Effector memory CD4-positive, alpha-beta T cell (primary cell): ENCODE measurements at regions not wholly inside any gene's neighbourhood (a gene's known extent, or its start where the extent isn't known, plus 50 kb on each side); places are given as distances from the start of the nearest gene placed in this dataset.

Experiments used
- DNase-seq, 3 donors: peaks; one replicate each; pipeline ENCODE4 v3.0.0-alpha.2; 2020
- H3K27ac ChIP-seq: 2 replicates; pipeline ENCODE4 v1.7.0; 2013; ENCODE audit warnings: mild to moderate bottlenecking, low read length, moderate library complexity; ENCODE audit not compliant: insufficient read depth, poor library complexity, severe bottlenecking
- H3K27me3 ChIP-seq: replicated peaks from 2 replicates; pipeline ENCODE4 v1.7.0; 2013; ENCODE audit warnings: mild to moderate bottlenecking, low read length; ENCODE audit not compliant: insufficient read depth, control insufficient read depth, poor library complexity, severe bottlenecking
- H3K36me3 ChIP-seq: 2 replicates; pipeline ENCODE4 v1.7.0; 2013; ENCODE audit warnings: mild to moderate bottlenecking, low read length, moderate library complexity; ENCODE audit not compliant: control insufficient read depth, insufficient read depth
- H3K4me1 ChIP-seq: 2 replicates; pipeline ENCODE4 v1.7.0; 2013; ENCODE audit warnings: low read length, mild to moderate bottlenecking; ENCODE audit not compliant: control insufficient read depth, insufficient read depth, poor library complexity, severe bottlenecking
- H3K4me3 ChIP-seq: 2 replicates; pipeline ENCODE4 v1.7.0; 2013; ENCODE audit warnings: low read length, low read depth, mild to moderate bottlenecking; ENCODE audit not compliant: insufficient read depth, poor library complexity, severe bottlenecking
- H3K9me3 ChIP-seq: 2 replicates; pipeline ENCODE4 v1.7.0; 2013; ENCODE audit warnings: mild to moderate bottlenecking, low read length, moderate library complexity; ENCODE audit not compliant: control insufficient read depth

DNA sequence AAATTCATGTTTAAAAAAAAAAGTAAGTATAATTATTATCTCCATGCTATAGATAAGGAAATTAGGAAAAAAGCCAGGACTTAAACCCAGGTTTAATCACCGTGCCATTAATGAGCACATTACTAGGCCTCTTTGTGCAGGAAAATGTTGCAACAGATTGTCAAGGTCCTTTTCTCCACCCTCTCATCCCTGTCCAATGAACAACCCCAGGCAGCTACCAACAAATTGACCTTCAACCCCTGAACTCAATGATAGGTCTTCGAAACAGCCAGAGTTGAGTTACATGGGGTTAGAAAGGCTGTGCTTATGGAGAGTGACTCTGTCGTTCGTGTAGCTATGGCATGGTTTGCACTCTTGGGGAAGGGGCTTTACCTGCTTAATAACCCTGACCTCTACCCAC is 84.2 kb upstream of the CTNNB1 start:
- no peaks in the 10 kb centered on the region for H3K9me3 ChIP-seq
- no peak overlapping the region for H3K4me3 ChIP-seq
- H3K36me3 ChIP-seq = no peaks in the 10 kb centered on the region
- peaks cover 16% of the 10 kb centered on the region for H3K4me1 ChIP-seq
- no peaks in the 10 kb centered on the region for H3K27me3 ChIP-seq
- no peak for DNase-seq
- H3K27ac ChIP-seq = no peak overlapping the region

DNA sequence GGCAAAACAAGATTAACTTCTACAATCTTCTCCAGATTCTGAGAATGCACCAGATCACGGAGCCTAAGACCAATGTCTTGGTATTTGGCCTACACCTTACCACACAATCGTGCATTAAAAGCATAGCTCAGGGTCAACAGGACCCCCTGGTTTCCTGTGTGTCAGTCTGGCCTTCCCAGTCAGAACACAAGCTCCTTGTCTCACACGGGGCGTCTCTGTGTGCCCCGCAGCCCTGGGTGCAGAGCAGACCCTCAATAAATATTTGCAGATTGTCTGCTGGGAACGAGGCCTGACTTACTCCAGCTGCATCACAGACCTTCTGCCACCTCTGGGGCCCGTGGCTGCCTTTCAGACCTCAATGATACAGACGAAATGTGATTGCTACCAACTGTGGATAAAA is 82.5 kb upstream of the CTNNB1 start:
- Histone ChIP-seq H3K4me3 (no peak overlapping the region), H3K27ac (peak overlapping the region; percentile 46), H3K27me3 (no peaks in the 10 kb centered on the region), H3K4me1 (peaks cover 16% of the 10 kb centered on the region), H3K36me3 (no peaks in the 10 kb centered on the region), H3K9me3 (no peaks in the 10 kb centered on the region)
- no peak for DNase-seq

GRCh38 chr3:41117398-41117870 is 81.9 kb upstream of the CTNNB1 start:
- Histone ChIP-seq H3K4me3 (peak overlapping the region; percentile 27), H3K4me1 (peaks cover 16% of the 10 kb centered on the region), H3K9me3 (no peaks in the 10 kb centered on the region), H3K27me3 (no peaks in the 10 kb centered on the region), H3K27ac (peak overlapping the region; percentile 46), H3K36me3 (no peaks in the 10 kb centered on the region)
- DNase-seq = peak; percentile 55 to 71 (median 68)

DNA sequence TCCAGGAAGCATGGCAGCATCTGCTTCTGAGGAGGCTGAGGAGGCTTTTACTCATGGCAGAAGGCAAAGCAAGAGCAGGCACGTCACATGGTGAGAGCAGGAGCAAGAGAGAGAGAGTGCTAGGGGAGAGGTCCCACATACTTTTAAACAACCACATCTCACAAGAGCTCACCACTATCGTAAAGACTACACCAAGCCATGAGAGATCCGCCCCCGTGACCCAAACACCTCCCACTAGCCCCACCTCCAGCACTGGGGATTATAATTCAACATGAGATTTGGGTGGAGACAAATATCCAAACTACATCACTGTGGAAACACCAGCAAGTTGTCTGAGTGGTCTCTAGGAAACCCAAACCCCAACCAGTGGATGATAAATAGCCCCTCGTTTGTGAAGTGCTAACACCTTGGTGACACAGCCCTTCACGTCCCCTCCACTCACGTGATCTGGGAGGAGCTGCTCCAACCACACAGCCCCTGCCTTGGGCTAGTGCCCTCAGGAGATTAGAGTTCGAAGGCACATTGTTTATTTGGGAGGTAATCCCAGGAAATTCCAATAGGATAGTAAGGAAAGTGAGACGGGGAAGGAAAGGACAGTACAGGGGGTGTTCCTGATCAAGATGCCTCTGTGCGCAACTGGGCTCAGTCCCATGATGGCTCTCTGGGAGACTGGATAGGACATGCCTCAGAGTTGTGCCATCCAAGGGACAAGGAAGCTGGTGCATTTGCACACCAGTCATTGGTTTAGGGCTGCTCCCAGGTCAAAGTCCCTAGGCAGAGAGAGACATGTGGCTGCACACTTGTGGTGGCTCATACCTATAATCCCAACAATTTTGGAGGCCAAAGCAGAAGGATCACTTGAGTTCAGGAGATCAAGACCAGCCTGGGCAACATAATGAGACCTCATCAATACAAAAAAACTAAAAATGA is 80.6 kb upstream of the CTNNB1 start:
- DNase-seq = no peak
- peaks cover 16% of the 10 kb centered on the region for H3K4me1 ChIP-seq
- H3K27ac ChIP-seq = no peak overlapping the region

DNA sequence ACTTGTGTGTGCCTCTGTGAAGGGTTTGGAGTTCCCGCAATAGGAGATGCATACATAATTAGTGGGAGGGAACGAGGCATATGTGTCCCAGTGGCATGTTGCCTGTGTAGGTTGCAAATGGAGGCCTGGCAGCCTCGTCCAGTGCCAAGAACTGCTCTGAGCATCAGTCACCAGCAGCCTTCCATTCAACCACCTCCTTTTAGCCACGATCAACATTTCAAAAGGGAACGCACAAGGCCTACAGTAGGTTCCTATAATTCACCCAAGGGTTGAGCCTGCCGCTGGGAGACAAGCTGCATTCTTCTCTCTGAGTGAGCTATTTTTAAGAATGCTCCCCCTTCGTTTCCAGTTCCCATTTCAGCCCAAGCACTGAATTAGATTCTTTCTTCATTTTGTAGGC is 78.8 kb upstream of the CTNNB1 start:
- no peak overlapping the region for H3K4me3 ChIP-seq
- H3K27ac ChIP-seq = no peak overlapping the region
- no peak for DNase-seq
- H3K4me1 ChIP-seq = peaks cover 16% of the 10 kb centered on the region
- no peaks in the 10 kb centered on the region for H3K9me3 ChIP-seq
- no peaks in the 10 kb centered on the region for H3K27me3 ChIP-seq
- H3K36me3 ChIP-seq = no peaks in the 10 kb centered on the region

More for the DNA sequence above, 80.6 kb upstream of the CTNNB1 start:
- no peaks in the 10 kb centered on the region for H3K36me3 ChIP-seq
- H3K27me3 ChIP-seq = no peaks in the 10 kb centered on the region
- H3K4me3 ChIP-seq = no peak overlapping the region
- no peaks in the 10 kb centered on the region for H3K9me3 ChIP-seq

DNA sequence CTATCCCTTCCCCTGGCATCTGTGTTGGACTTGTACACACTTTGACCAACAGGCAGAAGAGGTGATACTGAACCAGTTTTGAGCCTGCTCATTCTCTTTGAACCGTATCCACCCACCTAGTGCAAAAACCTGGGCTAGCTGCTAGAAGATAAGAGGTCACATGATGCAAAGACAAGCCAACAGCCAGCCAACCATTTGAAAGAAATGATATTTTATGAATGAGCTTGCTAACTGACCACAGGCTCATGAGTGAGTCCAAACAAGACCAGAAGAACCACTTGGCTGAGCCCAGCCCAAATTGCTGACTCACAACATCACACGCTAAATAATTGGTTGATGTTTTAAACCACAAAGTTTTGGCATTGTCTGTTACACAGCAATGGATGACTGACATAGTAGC is 74.0 kb upstream of the CTNNB1 start:
- Histone ChIP-seq H3K4me3 (no peak overlapping the region), H3K4me1 (no peaks in the 10 kb centered on the region)
- DNase-seq = no peak

GRCh38 chr3:41126472-41126871 is 72.8 kb upstream of the CTNNB1 start:
- Histone ChIP-seq H3K9me3 (no peaks in the 10 kb centered on the region), H3K36me3 (no peaks in the 10 kb centered on the region), H3K4me3 (no peak overlapping the region), H3K27ac (no peak overlapping the region), H3K27me3 (no peaks in the 10 kb centered on the region), H3K4me1 (no peaks in the 10 kb centered on the region)
- no peak for DNase-seq

More for the DNA sequence above, 74.0 kb upstream of the CTNNB1 start:
- H3K9me3 ChIP-seq = no peaks in the 10 kb centered on the region
- no peaks in the 10 kb centered on the region for H3K36me3 ChIP-seq
- no peaks in the 10 kb centered on the region for H3K27me3 ChIP-seq
- no peak overlapping the region for H3K27ac ChIP-seq

DNA sequence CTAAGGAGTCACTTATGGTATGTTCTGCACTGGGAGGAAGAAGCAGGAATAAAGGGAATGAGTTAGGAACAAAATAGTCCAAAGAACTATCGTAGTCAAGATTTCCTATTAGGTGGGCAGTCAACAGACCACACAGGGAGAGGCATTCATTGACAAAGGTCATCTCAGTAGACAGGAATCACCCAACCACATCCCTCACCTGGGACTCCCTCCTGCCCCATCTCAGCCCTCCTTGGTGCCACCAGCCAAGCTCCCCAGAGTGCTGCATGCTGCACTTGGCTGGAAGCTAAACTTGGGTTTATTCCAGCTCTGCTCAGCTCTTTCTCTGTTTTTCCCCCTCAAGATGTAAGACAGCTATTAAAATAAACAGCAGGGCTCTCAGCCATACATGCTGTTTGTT is 72.3 kb upstream of the CTNNB1 start:
- no peak for DNase-seq
- Histone ChIP-seq H3K27me3 (no peaks in the 10 kb centered on the region), H3K36me3 (no peaks in the 10 kb centered on the region), H3K4me3 (no peak overlapping the region), H3K4me1 (no peaks in the 10 kb centered on the region), H3K27ac (no peak overlapping the region), H3K9me3 (no peaks in the 10 kb centered on the region)

DNA sequence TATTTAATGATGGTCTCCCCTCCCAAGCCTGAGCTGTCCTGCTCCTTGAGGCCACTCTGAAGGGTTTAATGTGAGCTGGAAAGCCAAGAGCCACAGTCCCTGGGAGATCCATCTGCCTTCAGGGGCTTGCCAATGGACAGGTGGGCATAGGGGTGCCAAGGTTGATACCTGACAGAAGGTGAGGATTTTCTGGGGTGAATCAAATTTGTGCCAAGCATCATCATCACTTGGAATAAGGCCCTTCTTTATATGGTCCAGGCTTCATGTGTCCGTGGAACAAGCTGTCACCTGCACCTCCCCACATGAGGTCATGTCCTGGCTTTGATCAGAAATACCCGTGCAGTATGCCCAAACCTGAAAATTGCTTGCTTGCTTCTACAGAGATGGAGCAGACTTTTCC is 71.9 kb upstream of the CTNNB1 start:
- Histone ChIP-seq H3K36me3 (no peaks in the 10 kb centered on the region), H3K27me3 (no peaks in the 10 kb centered on the region), H3K27ac (no peak overlapping the region), H3K4me3 (no peak overlapping the region), H3K4me1 (no peaks in the 10 kb centered on the region), H3K9me3 (no peaks in the 10 kb centered on the region)
- DNase-seq = no peak

GRCh38 chr3:41129731-41130130 is 69.6 kb upstream of the CTNNB1 start:
- Histone ChIP-seq H3K4me1 (no peaks in the 10 kb centered on the region), H3K27me3 (no peaks in the 10 kb centered on the region), H3K36me3 (no peaks in the 10 kb centered on the region), H3K9me3 (no peaks in the 10 kb centered on the region), H3K27ac (no peak overlapping the region), H3K4me3 (no peak overlapping the region)
- DNase-seq = no peak
